GM13976 (cell line): ENCODE measurements at regions not wholly inside any gene's neighbourhood (a gene's known extent, or its start where the extent isn't known, plus 50 kb on each side); places are given as distances from the start of the nearest gene placed in this dataset.
"Not testable (repeated sequence)": the region's sequence is repeated elsewhere in the genome, so short reads cannot be mapped to it uniquely, and the experiment has no call there.

Experiments
- DNase-seq: peaks from one replicate; pipeline ENCODE4 v3.0.0; 2012; ENCODE audit warnings: low spot score
- CTCF ChIP-seq: IDR thresholded peaks from 2 replicates; pipeline ENCODE4 v1.5.1; 2012; ENCODE audit warnings: borderline replicate concordance, mild to moderate bottlenecking; ENCODE audit not compliant: insufficient read depth; ENCODE audit errors: extremely low read depth, missing control alignments, control extremely low read depth
- in situ Hi-C: fragments of 300-500 bp; cut with MboI; formaldehyde crosslinking; loops from one replicate; pipeline ENCODE4 v1.12.0; 2022; ENCODE audit warnings: low sequenced_read_pairs, mixed read lengths, inconsistent platforms; ENCODE audit not compliant: unreplicated experiment

DNA sequence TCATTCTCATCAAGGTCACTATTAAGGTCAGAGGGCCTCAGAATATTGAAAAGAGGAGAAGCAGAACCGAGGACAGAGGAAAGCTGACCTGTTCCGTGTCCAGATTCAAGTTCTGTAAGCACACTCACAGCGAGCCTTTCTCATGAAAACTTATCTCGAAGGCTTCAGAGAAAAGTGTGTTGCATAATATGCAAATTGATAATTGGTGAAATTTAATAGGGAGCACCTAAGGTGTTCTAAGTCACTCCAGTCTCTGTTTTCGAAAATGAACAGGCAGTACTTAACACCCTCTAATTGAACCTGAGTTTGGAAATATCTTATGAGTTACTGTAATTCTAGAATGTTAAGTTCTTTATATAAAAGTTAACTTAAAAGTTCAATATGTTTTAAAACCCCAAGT is 181.2 kb upstream of the PDE10A start:
- no peak for DNase-seq
- TF ChIP-seq CTCF, result no peak
- in situ Hi-C loops, result no loop called here

- no peak for TF ChIP-seq CTCF
- DNase-seq, result no peak
- in situ Hi-C loops, result no loop called here
Observed at GRCh38 chr6:165843568-165844113, 180.6 kb upstream of the PDE10A start.

DNA sequence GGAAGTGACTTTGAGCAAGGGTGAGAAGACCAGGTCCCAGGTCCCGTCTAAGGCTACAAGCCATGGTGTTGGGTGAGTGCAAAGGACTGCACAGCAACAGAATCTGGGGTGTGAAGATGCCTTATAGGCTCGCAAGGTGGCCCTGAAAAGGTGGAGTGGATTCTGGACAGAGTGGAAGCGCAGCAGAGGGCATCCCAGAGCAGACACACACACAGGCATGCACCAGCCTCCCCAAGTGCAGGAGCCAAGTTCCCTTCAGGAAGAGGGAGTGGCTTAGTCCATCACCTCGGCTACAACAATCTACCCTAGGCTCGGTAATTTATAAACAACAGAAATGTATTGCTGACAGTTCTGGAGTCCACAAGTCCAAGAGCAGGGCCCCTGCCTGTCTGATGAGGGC is 180.1 kb upstream of the PDE10A start:
- DNase-seq, result no peak
- no peak for TF ChIP-seq CTCF

DNA sequence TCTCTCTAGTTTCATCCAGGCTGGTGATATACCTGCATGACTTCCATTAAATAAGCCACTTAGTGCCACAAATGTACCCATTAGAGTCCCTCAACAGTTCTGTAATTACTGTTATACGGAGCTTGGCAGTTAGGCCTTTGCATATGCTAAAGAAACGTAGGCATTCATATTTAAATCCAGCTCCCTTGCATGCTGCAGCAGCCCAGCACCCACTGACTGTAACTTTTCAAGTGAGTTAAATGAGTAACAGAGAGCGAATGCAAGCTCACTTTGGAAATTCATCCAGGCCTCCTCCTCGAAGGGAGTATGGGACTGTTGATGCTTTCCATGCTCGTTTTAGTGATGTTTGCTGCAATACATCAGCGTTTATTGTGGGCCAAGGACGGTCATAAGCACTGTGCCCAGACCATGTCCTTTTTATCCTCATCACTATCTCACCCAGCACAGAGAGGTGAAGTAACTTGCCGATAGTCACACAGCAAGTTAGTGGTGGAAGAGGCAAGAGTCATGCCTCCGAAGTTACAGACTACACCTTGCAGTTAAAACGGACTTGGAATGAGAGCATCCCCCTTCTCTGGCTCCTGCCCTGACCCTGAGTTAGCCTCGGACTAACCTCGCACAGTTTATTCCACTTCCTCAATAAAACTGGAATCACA is 179.4 kb upstream of the PDE10A start:
- in situ Hi-C loops, result no loop called here
- no peak for DNase-seq
- TF ChIP-seq CTCF, result no peak

More for the DNA sequence above, 180.1 kb upstream of the PDE10A start:
- in situ Hi-C loops, result no loop called here

- DNase-seq, result no peak
- in situ Hi-C loops, result no loop called here
- TF ChIP-seq CTCF, result no peak
Observed at GRCh38 chr6:165841153-165841558, 178.1 kb upstream of the PDE10A start.

GRCh38 chr6:165837948-165838745 is 175.1 kb upstream of the PDE10A start:
- in situ Hi-C loops, result no loop called here
- no peak for DNase-seq
- no peak for TF ChIP-seq CTCF

- in situ Hi-C loops, result not testable (repeated sequence)
Observed at GRCh38 chr6:165836648-165837047, 173.6 kb upstream of the PDE10A start.

More at GRCh38 chr6:165836648-165837047, 173.6 kb upstream of the PDE10A start:
- not testable (repeated sequence) for DNase-seq
